Epithelial cell of esophagus (primary cell): ENCODE measurements at regions not wholly inside any gene's neighbourhood (a gene's known extent, or its start where the extent isn't known, plus 50 kb on each side); places are given as distances from the start of the nearest gene placed in this dataset.

Experiments used
- DNase-seq: peaks from one replicate; pipeline ENCODE4 v3.0.0; 2010; ENCODE audit warnings: low read depth
- H3K4me3 ChIP-seq: 2 replicates; pipeline ENCODE4 v1.5.1; 2011; ENCODE audit warnings: mild to moderate bottlenecking, low read length, control low read depth
- CTCF ChIP-seq: IDR thresholded peaks from 2 replicates; pipeline ENCODE4 v1.5.1; 2011; ENCODE audit warnings: low read depth, mild to moderate bottlenecking, low read length, control low read depth, inconsistent platforms; ENCODE audit not compliant: insufficient read depth; ENCODE audit errors: missing control alignments

- peak; percentile 18 for TF ChIP-seq CTCF
- H3K4me3 ChIP-seq, result no peak overlapping the region
- peak; percentile 6 for DNase-seq
Observed at GRCh38 chr6:113190170-113190569, 667.0 kb upstream of the MARCKS start.

DNA sequence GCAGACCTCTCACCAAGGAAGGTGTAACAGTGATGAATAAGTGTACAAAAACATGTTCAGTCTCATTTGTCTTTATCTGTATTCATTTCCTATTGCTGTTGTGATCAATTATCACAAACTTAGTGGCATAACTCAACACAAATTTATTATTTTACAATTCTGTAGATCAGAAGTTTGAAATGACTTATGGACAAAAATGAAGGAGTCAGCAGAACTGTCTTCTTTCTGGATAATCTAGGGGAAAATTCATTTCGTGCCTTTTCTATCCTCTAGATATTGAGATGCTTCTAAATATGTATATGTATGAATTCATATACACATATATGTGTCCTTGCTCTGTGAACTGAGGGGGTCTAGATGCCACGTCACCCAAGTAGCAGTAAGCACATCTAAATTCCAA is 663.1 kb upstream of the MARCKS start:
- H3K4me3 ChIP-seq, result no peak overlapping the region
- no peak for DNase-seq
- TF ChIP-seq CTCF, result no peak

DNA sequence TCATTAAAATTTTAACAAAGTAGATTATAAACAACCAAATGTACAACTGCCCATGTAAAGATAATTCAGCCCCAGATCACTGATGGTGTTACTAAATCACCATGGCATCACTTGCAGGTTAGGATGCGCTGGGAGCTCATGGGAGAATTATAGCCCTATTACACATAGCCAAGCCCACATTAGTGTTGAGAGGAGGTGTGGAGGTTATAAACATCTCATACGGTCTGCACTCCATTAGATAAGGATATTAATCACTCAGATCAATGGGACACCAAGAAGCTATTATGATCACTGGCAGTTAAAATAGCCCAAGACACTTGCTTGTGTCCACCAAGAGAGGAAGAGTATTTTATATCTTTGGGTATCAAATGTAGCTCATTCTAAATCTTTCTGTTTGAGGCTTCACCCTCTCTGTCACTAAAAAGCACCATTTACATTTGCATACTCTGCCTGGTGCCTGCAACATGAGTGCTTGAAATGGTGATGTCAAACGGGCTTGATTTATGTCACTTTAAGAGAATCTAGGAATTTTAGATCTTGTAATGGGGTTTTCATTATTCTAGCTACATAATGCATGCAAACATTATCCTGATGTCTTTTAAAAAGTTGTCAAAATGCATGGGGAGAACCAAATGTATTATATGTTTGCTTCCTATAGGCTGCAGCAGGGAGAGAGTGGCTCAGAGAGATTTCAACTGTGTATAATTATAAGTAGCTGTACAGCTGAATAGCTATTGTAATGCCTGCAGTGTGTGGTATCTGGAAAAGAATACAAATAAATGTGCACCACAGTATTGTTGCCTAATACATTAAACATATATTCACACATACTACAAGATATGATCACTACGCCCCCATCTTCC is 654.1 kb upstream of the MARCKS start:
- TF ChIP-seq CTCF, result no peak
- no peak for DNase-seq
- H3K4me3 ChIP-seq, result no peak overlapping the region

- DNase-seq, result no peak
- no peak overlapping the region for H3K4me3 ChIP-seq
- TF ChIP-seq CTCF, result no peak
Observed at GRCh38 chr6:113203715-113204110, 653.4 kb upstream of the MARCKS start.

DNA sequence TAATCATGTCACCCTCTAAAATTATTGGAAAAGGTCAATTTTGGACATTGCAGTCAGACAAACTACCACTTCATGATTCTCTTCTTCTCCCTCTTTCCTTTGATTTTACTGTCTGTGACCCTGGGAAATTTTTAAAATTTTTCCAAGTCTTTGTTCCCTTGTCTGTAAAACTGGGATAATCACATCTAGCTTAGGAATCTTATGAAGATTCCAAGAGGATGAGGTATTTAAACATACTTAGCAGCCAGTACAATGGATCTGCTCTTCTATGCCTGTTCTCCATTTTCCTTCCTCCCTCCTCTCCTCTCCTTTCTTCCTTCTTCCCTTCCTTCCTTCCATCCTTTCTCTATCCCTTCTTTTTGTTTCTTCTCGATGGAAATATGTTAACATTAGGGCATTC is 651.6 kb upstream of the MARCKS start:
- no peak overlapping the region for H3K4me3 ChIP-seq
- no peak for TF ChIP-seq CTCF
- DNase-seq, result no peak

- no peak for TF ChIP-seq CTCF
- no peak for DNase-seq
- no peak overlapping the region for H3K4me3 ChIP-seq
Observed at GRCh38 chr6:113208726-113209125, 648.4 kb upstream of the MARCKS start.

- no peak overlapping the region for H3K4me3 ChIP-seq
- no peak for TF ChIP-seq CTCF
- DNase-seq, result no peak
Observed at GRCh38 chr6:113209315-113209714, 647.8 kb upstream of the MARCKS start.
